ENCODE measurements at regions not wholly inside any gene's neighbourhood (a gene's known extent, or its start where the extent isn't known, plus 50 kb on each side); places are given as distances from the start of the nearest gene placed in this dataset.

GRCh38 chr11:91966368-91966767 lies 258.2 kb upstream of the FAT3 start:
- Histone ChIP-seq H3K27ac (ENCODE audit: low read depth, low read length) (no peak overlapping the region), H2AFZ (ENCODE audit: low read length, unreplicated experiment) (no peak overlapping the region), H3K4me1 (ENCODE audit: control insufficient read depth, insufficient read depth, low read length, unreplicated experiment) (no peaks in the 10 kb centered on the region), H3K4me3 (ENCODE audit: low read depth, low read length) (no peak overlapping the region), H3K27me3 (ENCODE audit: insufficient read depth, low read length) (no peaks in the 10 kb centered on the region), H3K36me3 (ENCODE audit: insufficient read depth, low read length) (no peaks in the 10 kb centered on the region), H3K79me2 (ENCODE audit: control insufficient read depth, insufficient read depth, low read length, unreplicated experiment) (no peaks in the 10 kb centered on the region)

DNA sequence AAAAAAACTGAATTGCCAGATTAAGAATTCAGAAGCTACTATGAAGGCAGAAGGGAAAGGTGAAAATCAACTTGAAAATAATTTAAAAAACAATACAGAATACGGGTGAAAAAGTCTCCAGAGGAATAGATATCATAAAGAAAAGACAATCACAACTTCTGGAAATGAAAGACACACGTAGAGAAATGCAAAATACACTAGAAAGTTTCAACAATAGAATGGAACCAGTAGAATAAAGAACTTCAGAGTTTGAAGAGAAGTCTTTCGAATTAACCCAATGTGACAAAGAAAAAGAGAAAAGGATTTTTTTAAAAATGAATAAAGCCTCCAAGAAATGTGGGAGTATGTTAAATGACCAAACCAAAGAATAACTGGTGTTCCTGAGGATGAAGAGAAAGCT lies 263.8 kb upstream of the FAT3 start:
- H2AFZ ChIP-seq (ENCODE audit: low read length, unreplicated experiment): no peak overlapping the region

DNA sequence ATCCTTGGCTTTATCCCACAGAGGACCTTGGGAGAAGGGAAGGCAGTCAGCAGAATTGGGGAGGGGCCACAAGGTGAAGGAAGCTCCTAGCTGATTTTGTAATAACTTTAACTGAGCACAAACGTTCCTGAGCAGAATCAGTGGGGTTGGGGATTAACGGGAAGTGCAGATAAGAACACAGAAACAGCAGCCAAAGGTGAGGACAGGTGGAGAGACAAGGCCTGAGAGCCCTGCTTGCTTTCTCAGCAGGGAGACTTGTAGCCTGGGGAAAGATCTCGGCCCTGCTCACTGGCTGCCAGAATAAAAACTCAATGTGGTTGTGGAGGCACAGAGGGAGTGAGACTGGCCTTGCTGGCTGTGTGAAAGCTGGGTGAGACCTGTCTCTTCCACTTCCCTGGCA lies 265.2 kb upstream of the FAT3 start:
- Histone ChIP-seq H3K4me1 (ENCODE audit: control insufficient read depth, insufficient read depth, low read length, unreplicated experiment) (no peaks in the 10 kb centered on the region), H3K36me3 (ENCODE audit: insufficient read depth, low read length) (no peaks in the 10 kb centered on the region), H3K79me2 (ENCODE audit: control insufficient read depth, insufficient read depth, low read length, unreplicated experiment) (no peaks in the 10 kb centered on the region), H3K4me3 (ENCODE audit: low read depth, low read length) (no peak overlapping the region), H3K27ac (ENCODE audit: low read depth, low read length) (no peak overlapping the region), H3K27me3 (ENCODE audit: insufficient read depth, low read length) (no peaks in the 10 kb centered on the region), H2AFZ (ENCODE audit: low read length, unreplicated experiment) (no peak overlapping the region)

More for the DNA sequence above, 263.8 kb upstream of the FAT3 start:
- no peaks in the 10 kb centered on the region for H3K4me1 ChIP-seq (ENCODE audit: control insufficient read depth, insufficient read depth, low read length, unreplicated experiment)
- no peaks in the 10 kb centered on the region for H3K36me3 ChIP-seq (ENCODE audit: insufficient read depth, low read length)
- no peaks in the 10 kb centered on the region for H3K79me2 ChIP-seq (ENCODE audit: control insufficient read depth, insufficient read depth, low read length, unreplicated experiment)
- H3K4me3 ChIP-seq (ENCODE audit: low read depth, low read length): no peak overlapping the region
- H3K27me3 ChIP-seq (ENCODE audit: insufficient read depth, low read length): no peaks in the 10 kb centered on the region
- H3K27ac ChIP-seq (ENCODE audit: low read depth, low read length): no peak overlapping the region

GRCh38 chr11:91956711-91957110 lies 267.9 kb upstream of the FAT3 start:
- no peaks in the 10 kb centered on the region for H3K79me2 ChIP-seq (ENCODE audit: control insufficient read depth, insufficient read depth, low read length, unreplicated experiment)
- no peaks in the 10 kb centered on the region for H3K27me3 ChIP-seq (ENCODE audit: insufficient read depth, low read length)
- no peak overlapping the region for H3K4me3 ChIP-seq (ENCODE audit: low read depth, low read length)
- H3K4me1 ChIP-seq (ENCODE audit: control insufficient read depth, insufficient read depth, low read length, unreplicated experiment): no peaks in the 10 kb centered on the region
- no peak overlapping the region for H3K27ac ChIP-seq (ENCODE audit: low read depth, low read length)
- no peak overlapping the region for H2AFZ ChIP-seq (ENCODE audit: low read length, unreplicated experiment)
- H3K36me3 ChIP-seq (ENCODE audit: insufficient read depth, low read length): no peaks in the 10 kb centered on the region

GRCh38 chr11:91955206-91955605 lies 269.4 kb upstream of the FAT3 start:
- Histone ChIP-seq H3K27me3 (ENCODE audit: insufficient read depth, low read length) (no peaks in the 10 kb centered on the region), H3K36me3 (ENCODE audit: insufficient read depth, low read length) (no peaks in the 10 kb centered on the region), H3K79me2 (ENCODE audit: control insufficient read depth, insufficient read depth, low read length, unreplicated experiment) (no peaks in the 10 kb centered on the region), H3K4me3 (ENCODE audit: low read depth, low read length) (no peak overlapping the region), H2AFZ (ENCODE audit: low read length, unreplicated experiment) (no peak overlapping the region), H3K4me1 (ENCODE audit: control insufficient read depth, insufficient read depth, low read length, unreplicated experiment) (no peaks in the 10 kb centered on the region), H3K27ac (ENCODE audit: low read depth, low read length) (no peak overlapping the region)

DNA sequence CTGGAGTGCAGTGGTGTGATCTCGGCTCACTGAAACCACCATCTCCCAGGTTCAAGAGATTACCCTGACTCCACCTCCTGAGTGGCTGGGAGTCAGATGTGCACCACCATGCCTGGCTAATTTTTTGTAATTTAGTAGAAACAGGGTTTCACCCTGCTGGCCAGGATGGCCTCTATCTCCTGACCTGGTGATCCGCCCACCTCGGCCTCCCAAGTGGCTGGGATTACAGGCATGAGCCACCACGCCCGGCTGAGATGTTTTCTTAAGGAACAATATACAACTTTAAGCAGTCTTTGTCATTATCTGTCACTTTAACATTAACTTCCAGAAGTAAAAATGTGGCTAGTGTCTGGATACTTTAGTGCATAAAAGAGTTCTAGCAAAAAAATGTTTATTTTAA lies 272.6 kb upstream of the FAT3 start:
- Histone ChIP-seq H3K36me3 (ENCODE audit: insufficient read depth, low read length) (no peaks in the 10 kb centered on the region), H3K4me1 (ENCODE audit: control insufficient read depth, insufficient read depth, low read length, unreplicated experiment) (no peaks in the 10 kb centered on the region), H3K4me3 (ENCODE audit: low read depth, low read length) (no peak overlapping the region), H3K27me3 (ENCODE audit: insufficient read depth, low read length) (no peaks in the 10 kb centered on the region), H3K27ac (ENCODE audit: low read depth, low read length) (no peak overlapping the region), H2AFZ (ENCODE audit: low read length, unreplicated experiment) (no peak overlapping the region), H3K79me2 (ENCODE audit: control insufficient read depth, insufficient read depth, low read length, unreplicated experiment) (no peaks in the 10 kb centered on the region)

DNA sequence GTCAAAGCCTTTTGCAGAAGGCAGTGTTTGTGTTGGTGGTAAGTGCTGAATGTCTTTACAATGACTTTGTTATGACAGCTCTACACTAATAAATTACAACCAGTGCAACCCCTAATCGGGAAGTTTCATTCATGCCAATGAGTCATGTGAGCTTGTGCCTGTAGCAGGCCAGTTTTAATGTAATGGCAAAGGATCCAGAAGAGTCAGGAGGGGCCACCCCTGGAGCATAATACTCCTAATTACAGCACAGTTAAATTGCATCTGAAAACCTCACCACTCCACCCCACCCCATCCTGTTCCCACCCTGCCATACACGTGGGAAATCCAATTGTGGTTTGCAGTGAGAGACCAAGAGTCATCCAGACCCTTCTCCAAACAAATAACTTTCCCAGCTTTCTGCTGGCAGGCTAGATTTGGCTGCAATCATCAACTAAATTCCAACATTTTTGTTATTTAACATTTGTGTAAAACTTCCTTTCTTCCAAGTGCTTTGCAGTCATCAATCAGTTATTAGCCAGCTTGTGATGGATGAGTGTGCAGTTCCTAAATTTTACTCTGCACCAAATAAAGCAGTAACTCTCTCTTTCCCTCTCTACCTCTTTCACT lies 277.3 kb upstream of the FAT3 start:
- Histone ChIP-seq H2AFZ (ENCODE audit: low read length, unreplicated experiment) (no peak overlapping the region), H3K36me3 (ENCODE audit: insufficient read depth, low read length) (no peaks in the 10 kb centered on the region), H3K4me1 (ENCODE audit: control insufficient read depth, insufficient read depth, low read length, unreplicated experiment) (no peaks in the 10 kb centered on the region), H3K27ac (ENCODE audit: low read depth, low read length) (no peak overlapping the region), H3K4me3 (ENCODE audit: low read depth, low read length) (no peak overlapping the region), H3K27me3 (ENCODE audit: insufficient read depth, low read length) (no peaks in the 10 kb centered on the region), H3K79me2 (ENCODE audit: control insufficient read depth, insufficient read depth, low read length, unreplicated experiment) (no peaks in the 10 kb centered on the region)

DNA sequence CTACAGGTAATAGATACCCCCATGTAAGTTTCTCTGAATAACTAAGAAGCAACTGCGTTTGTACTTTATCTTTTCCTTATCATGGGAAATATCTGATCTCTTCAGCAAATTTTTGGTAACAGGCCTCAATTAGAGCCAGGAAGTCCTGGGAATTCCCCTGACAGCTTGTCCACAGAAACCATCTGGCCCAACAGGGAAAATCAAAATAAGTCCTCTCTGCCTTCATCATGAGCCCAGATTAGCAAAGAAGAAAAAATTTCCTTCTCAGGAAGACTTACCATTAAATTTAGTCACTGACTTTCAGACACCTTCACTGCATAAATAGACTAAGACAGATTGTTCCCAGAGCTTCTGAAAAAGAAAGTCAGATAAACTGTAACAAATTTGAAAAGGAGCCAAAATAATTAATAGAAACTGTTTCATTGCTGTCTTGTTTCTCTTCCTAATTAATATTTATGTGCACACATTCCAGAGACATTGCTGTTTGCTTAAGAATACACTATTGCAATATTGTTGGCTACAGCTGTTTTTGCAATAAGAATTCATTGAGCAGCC lies 278.1 kb upstream of the FAT3 start:
- Histone ChIP-seq H3K79me2 (ENCODE audit: control insufficient read depth, insufficient read depth, low read length, unreplicated experiment) (no peaks in the 10 kb centered on the region), H2AFZ (ENCODE audit: low read length, unreplicated experiment) (no peak overlapping the region), H3K27ac (ENCODE audit: low read depth, low read length) (no peak overlapping the region), H3K27me3 (ENCODE audit: insufficient read depth, low read length) (no peaks in the 10 kb centered on the region), H3K4me3 (ENCODE audit: low read depth, low read length) (no peak overlapping the region), H3K36me3 (ENCODE audit: insufficient read depth, low read length) (no peaks in the 10 kb centered on the region), H3K4me1 (ENCODE audit: control insufficient read depth, insufficient read depth, low read length, unreplicated experiment) (no peaks in the 10 kb centered on the region)

GRCh38 chr11:91935120-91935519 lies 289.5 kb upstream of the FAT3 start:
- Histone ChIP-seq H3K4me3 (ENCODE audit: low read depth, low read length) (no peak overlapping the region), H3K4me1 (ENCODE audit: control insufficient read depth, insufficient read depth, low read length, unreplicated experiment) (no peaks in the 10 kb centered on the region), H3K79me2 (ENCODE audit: control insufficient read depth, insufficient read depth, low read length, unreplicated experiment) (no peaks in the 10 kb centered on the region), H3K27ac (ENCODE audit: low read depth, low read length) (no peak overlapping the region), H3K36me3 (ENCODE audit: insufficient read depth, low read length) (no peaks in the 10 kb centered on the region), H3K27me3 (ENCODE audit: insufficient read depth, low read length) (no peaks in the 10 kb centered on the region), H2AFZ (ENCODE audit: low read length, unreplicated experiment) (no peak overlapping the region)

GRCh38 chr11:91932151-91932821 lies 292.3 kb upstream of the FAT3 start:
- H3K4me1 ChIP-seq (ENCODE audit: control insufficient read depth, insufficient read depth, low read length, unreplicated experiment): no peaks in the 10 kb centered on the region
- H3K27me3 ChIP-seq (ENCODE audit: insufficient read depth, low read length): no peaks in the 10 kb centered on the region
- H3K79me2 ChIP-seq (ENCODE audit: control insufficient read depth, insufficient read depth, low read length, unreplicated experiment): no peaks in the 10 kb centered on the region
- no peak overlapping the region for H3K27ac ChIP-seq (ENCODE audit: low read depth, low read length)
- no peaks in the 10 kb centered on the region for H3K36me3 ChIP-seq (ENCODE audit: insufficient read depth, low read length)
- no peak overlapping the region for H2AFZ ChIP-seq (ENCODE audit: low read length, unreplicated experiment)
- H3K4me3 ChIP-seq (ENCODE audit: low read depth, low read length): no peak overlapping the region

DNA sequence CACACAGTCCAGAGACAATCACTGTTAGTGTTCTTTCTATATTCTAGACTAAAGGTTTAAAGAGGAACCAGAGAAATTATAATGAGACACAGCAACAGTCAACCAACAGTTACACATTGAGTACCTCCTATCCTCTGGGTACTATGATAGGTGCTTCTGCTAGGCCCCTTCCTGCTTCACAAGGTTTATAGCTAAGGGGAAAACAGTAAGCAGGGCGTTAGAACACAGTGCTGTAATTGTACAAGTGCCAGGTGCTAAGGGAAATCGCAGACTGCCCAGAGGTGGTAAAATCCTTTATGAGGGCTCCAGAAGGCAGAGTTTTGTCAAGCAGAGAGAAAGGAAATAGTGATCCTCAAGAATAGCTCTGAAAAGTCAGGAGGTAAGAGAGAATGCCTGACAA lies 297.2 kb upstream of the FAT3 start:
- Histone ChIP-seq H3K36me3 (ENCODE audit: insufficient read depth, low read length) (no peaks in the 10 kb centered on the region), H3K27me3 (ENCODE audit: insufficient read depth, low read length) (no peaks in the 10 kb centered on the region), H3K4me1 (ENCODE audit: control insufficient read depth, insufficient read depth, low read length, unreplicated experiment) (no peaks in the 10 kb centered on the region), H3K27ac (ENCODE audit: low read depth, low read length) (no peak overlapping the region), H2AFZ (ENCODE audit: low read length, unreplicated experiment) (no peak overlapping the region), H3K79me2 (ENCODE audit: control insufficient read depth, insufficient read depth, low read length, unreplicated experiment) (no peaks in the 10 kb centered on the region), H3K4me3 (ENCODE audit: low read depth, low read length) (no peak overlapping the region)

Measured in ACC112 (cell line).